ENCODE measurements at regions not wholly inside any gene's neighbourhood (a gene's known extent, or its start where the extent isn't known, plus 50 kb on each side); places are given as distances from the start of the nearest gene placed in this dataset.

- ATAC-seq: no peak
- intact Hi-C loops (cut with DNase I; ENCODE audit: low total_unique reads) (loop anchor here (10.0 kb wide), 1 partner anchor 61 kb away; no protein-coding TSS in a partner anchor), in situ Hi-C loops (cut with MboI; ENCODE audit: low sequenced_read_pairs in 4 of 4) (no loop called here)
Measured at GRCh38 chr20:4635781-4636180, 50.5 kb upstream of the PRNP start.

GRCh38 chr20:4635342-4635741, 50.9 kb upstream of the PRNP start:
- H3K9me3 ChIP-seq: no peaks in the 10 kb centered on the region
- DNase-seq (no peak), ATAC-seq (no peak)
- H3K36me3 ChIP-seq: no peaks in the 10 kb centered on the region
- H3K27me3 ChIP-seq: no peaks in the 10 kb centered on the region
- TF ChIP-seq POLR2A (IDR thresholded peaks at IDR 0.05): no peak
- H3K4me1 ChIP-seq: no peaks in the 10 kb centered on the region
- H3K27ac ChIP-seq: no peak overlapping the region
- in situ Hi-C loops (cut with MboI; ENCODE audit: low sequenced_read_pairs in 4 of 4): no loop called here
- intact Hi-C loops (cut with DNase I; ENCODE audit: low total_unique reads): loop anchor here (10.0 kb wide), 1 partner anchor 61 kb away; no protein-coding TSS in a partner anchor
- H3K4me3 ChIP-seq: no peak overlapping the region

More at GRCh38 chr20:4635781-4636180, 50.5 kb upstream of the PRNP start:
- H3K4me1 ChIP-seq: no peaks in the 10 kb centered on the region
- H3K27me3 ChIP-seq: no peaks in the 10 kb centered on the region
- no peaks in the 10 kb centered on the region for H3K9me3 ChIP-seq
- no peak overlapping the region for H3K27ac ChIP-seq
- DNase-seq: no peak
- TF ChIP-seq POLR2A (IDR thresholded peaks at IDR 0.05): no peak
- no peak for TF ChIP-seq CTCF (IDR thresholded peaks at IDR 0.05 in 4 of 5, conservative IDR thresholded peaks at IDR 0.05 in 1 of 5)
- no peaks in the 10 kb centered on the region for H3K36me3 ChIP-seq
- H3K4me3 ChIP-seq: no peak overlapping the region

- intact Hi-C loops (cut with DNase I; ENCODE audit: low total_unique reads): loop anchor here (10.0 kb wide), 1 partner anchor 59 kb away; no protein-coding TSS in a partner anchor
- ATAC-seq: no peak
- DNase-seq: no peak
- TF ChIP-seq CTCF (IDR thresholded peaks at IDR 0.05 in 4 of 5, conservative IDR thresholded peaks at IDR 0.05 in 1 of 5) (no peak), POLR2A (IDR thresholded peaks at IDR 0.05) (no peak)
- Histone ChIP-seq H3K27ac (no peak overlapping the region), H3K36me3 (no peaks in the 10 kb centered on the region), H3K9me3 (no peaks in the 10 kb centered on the region), H3K4me3 (no peak overlapping the region), H3K4me1 (no peaks in the 10 kb centered on the region), H3K27me3 (no peaks in the 10 kb centered on the region)
- in situ Hi-C loops (cut with MboI; ENCODE audit: low sequenced_read_pairs in 4 of 4): no loop called here
Measured at GRCh38 chr20:4633780-4634179, 52.5 kb upstream of the PRNP start.

GRCh38 chr20:4633379-4633778, 52.9 kb upstream of the PRNP start:
- intact Hi-C loops (cut with DNase I; ENCODE audit: low total_unique reads): loop anchor here (10.0 kb wide), 1 partner anchor 59 kb away; no protein-coding TSS in a partner anchor

GRCh38 chr20:4632876-4633275, 53.4 kb upstream of the PRNP start:
- no peaks in the 10 kb centered on the region for H3K9me3 ChIP-seq
- no peaks in the 10 kb centered on the region for H3K36me3 ChIP-seq
- no peak for TF ChIP-seq POLR2A (IDR thresholded peaks at IDR 0.05)
- no peak for TF ChIP-seq CTCF (IDR thresholded peaks at IDR 0.05 in 4 of 5, conservative IDR thresholded peaks at IDR 0.05 in 1 of 5)
- no peak overlapping the region for H3K4me3 ChIP-seq
- in situ Hi-C loops (cut with MboI; ENCODE audit: low sequenced_read_pairs in 4 of 4) (no loop called here), intact Hi-C loops (cut with DNase I; ENCODE audit: low total_unique reads) (loop anchor here (10.0 kb wide), 1 partner anchor 58 kb away; no protein-coding TSS in a partner anchor)
- no peaks in the 10 kb centered on the region for H3K4me1 ChIP-seq
- no peak for DNase-seq
- H3K27ac ChIP-seq: no peak overlapping the region
- ATAC-seq: no peak
- H3K27me3 ChIP-seq: no peaks in the 10 kb centered on the region

More at GRCh38 chr20:4633379-4633778, 52.9 kb upstream of the PRNP start:
- in situ Hi-C loops (cut with MboI; ENCODE audit: low sequenced_read_pairs in 4 of 4): no loop called here
- DNase-seq: no peak
- no peak for ATAC-seq
- no peak overlapping the region for H3K4me3 ChIP-seq
- H3K27me3 ChIP-seq: no peaks in the 10 kb centered on the region
- H3K36me3 ChIP-seq: no peaks in the 10 kb centered on the region
- H3K4me1 ChIP-seq: no peaks in the 10 kb centered on the region
- H3K9me3 ChIP-seq: no peaks in the 10 kb centered on the region
- TF ChIP-seq POLR2A (IDR thresholded peaks at IDR 0.05): no peak
- no peak for TF ChIP-seq CTCF (IDR thresholded peaks at IDR 0.05 in 4 of 5, conservative IDR thresholded peaks at IDR 0.05 in 1 of 5)
- no peak overlapping the region for H3K27ac ChIP-seq

All from gastrocnemius medialis (tissue), 4 donors.